HepG2 (cell line): ENCODE measurements at regions not wholly inside any gene's neighbourhood (a gene's known extent, or its start where the extent isn't known, plus 50 kb on each side); places are given as distances from the start of the nearest gene placed in this dataset.

Source experiments
- CHD2 ChIP-seq: IDR thresholded peaks from 2 replicates; pipeline ENCODE4 v1.6.1; 2011; ENCODE audit warnings: low read depth, low read length, improper control_type of control experiment
- CTCF ChIP-seq: sonication (generic); formaldehyde crosslinking; IDR thresholded peaks from 2 replicates; pipeline ENCODE4 v1.5.0; 2020; ENCODE audit warnings: mild to moderate bottlenecking, missing genetic modification reagents, moderate library complexity
- PAWR ChIP-seq: sonication (generic); formaldehyde crosslinking; IDR thresholded peaks from 2 replicates; pipeline ENCODE4 v1.4.0; 2020; ENCODE audit warnings: missing genetic modification reagents, mild to moderate bottlenecking, borderline replicate concordance
- TEAD3 ChIP-seq: optimal IDR thresholded peaks from 2 replicates; pipeline ENCODE3; 2016; ENCODE audit warnings: borderline replicate concordance
- ZBTB1 ChIP-seq: sonication (generic); formaldehyde crosslinking; IDR thresholded peaks from 2 replicates; pipeline ENCODE4 v1.4.0; 2020; ENCODE audit warnings: missing genetic modification reagents, borderline replicate concordance
- ZBTB34 ChIP-seq: sonication (generic); formaldehyde crosslinking; IDR thresholded peaks from 2 replicates; pipeline ENCODE4 v1.8.0; 2022; ENCODE audit warnings: mild to moderate bottlenecking, missing genetic modification reagents
- ZNF281 ChIP-seq: sonication (generic); formaldehyde crosslinking; IDR thresholded peaks from 2 replicates; pipeline ENCODE4 v1.4.0; 2020; ENCODE audit warnings: missing genetic modification reagents, borderline replicate concordance

- TF ChIP-seq ZBTB1 (CRISPR knock-in tag) (no peak), PAWR (CRISPR knock-in tag) (no peak), ZNF281 (CRISPR knock-in tag) (no peak), ZBTB34 (CRISPR knock-in tag) (no peak), CHD2 (no peak), TEAD3 (no peak), CTCF (CRISPR knock-in tag) (no peak)
Measured at GRCh38 chr5:5884593-5884992, 462.1 kb downstream of the ICE1 start.
